B cell (primary cell): ENCODE measurements at regions not wholly inside any gene's neighbourhood (a gene's known extent, or its start where the extent isn't known, plus 50 kb on each side); places are given as distances from the start of the nearest gene placed in this dataset.

Experiments
- ATAC-seq: fragments of 200-7000 bp; cut with Tn5 transposase; one replicate; pipeline ENCODE4 v1.10.0; 2021; ENCODE audit warnings: low read depth, mild to moderate bottlenecking, moderate number of reproducible peaks, moderate library complexity
- CTCF ChIA-PET: fragments of 350-600 bp; sonication (Branson Sonifier 250); formaldehyde crosslinking; loops from one replicate; lab custom pipeline; 2021; ENCODE audit warnings: antibody characterized with exemption, inconsistent platforms; lab: Charles Lee
- POLR2A ChIA-PET: fragments of 350-600 bp; sonication (Branson Sonifier 250); formaldehyde crosslinking; loops from one replicate; lab custom pipeline; 2021; ENCODE audit warnings: antibody characterized with exemption; lab: Charles Lee
- DNase-seq: peaks from one replicate; pipeline ENCODE4 v3.0.0; 2013
- H2AFZ ChIP-seq: 2 replicates; pipeline ENCODE4 v1.6.1; 2012; ENCODE audit warnings: mild to moderate bottlenecking, low read depth, low read length; ENCODE audit not compliant: insufficient read depth, poor library complexity, severe bottlenecking
- H3K27ac ChIP-seq, 2 donors: 1 replicate in 1 of 2; 2 replicates in 1 of 2; pipeline ENCODE4 v1.5.1; 2012 to 2013; ENCODE audit warnings: low read length in 2 of 2, mild to moderate bottlenecking in 2 of 2, moderate library complexity in 1 of 2
- H3K27me3 ChIP-seq, 4 experiments: fragments of 200-600 bp in 1 of 4; sonication (generic) in 1 of 4; replicated peaks in 1 of 4; 1 replicate in 2 of 4; 2 replicates in 2 of 4; pipeline versions ENCODE4 v1.6.1 to v1.7.0; 2013 to 2016; ENCODE audit warnings: low read length in 3 of 4, mild to moderate bottlenecking in 2 of 4, mixed read lengths in 1 of 4, moderate library complexity in 1 of 4; ENCODE audit not compliant: insufficient read depth in 4 of 4, control insufficient read depth in 3 of 4; ENCODE audit errors: control extremely low read depth in 1 of 4
- H3K36me3 ChIP-seq, 2 experiments: replicated peaks in 1 of 2; 1 replicate in 1 of 2; 2 replicates in 1 of 2; pipeline versions ENCODE4 v1.6.1 to v1.7.1; 2013; ENCODE audit warnings: low read length in 1 of 2; ENCODE audit not compliant: insufficient read depth in 2 of 2, control insufficient read depth in 1 of 2; ENCODE audit errors: control extremely low read depth in 1 of 2, extremely low read depth in 1 of 2
- H3K4me1 ChIP-seq, 2 donors: fragments of 200-600 bp in 1 of 2; sonication (generic) in 1 of 2; 1 replicate in 1 of 2; 2 replicates in 1 of 2; pipeline versions ENCODE4 v1.5.1 to v1.6.1; 2013 to 2017; ENCODE audit warnings: low read length in 2 of 2; ENCODE audit not compliant: control insufficient read depth in 2 of 2, insufficient read depth in 2 of 2
- H3K4me2 ChIP-seq: replicated peaks from 2 replicates; pipeline ENCODE3; 2012; ENCODE audit warnings: mild to moderate bottlenecking, low read depth, low read length; ENCODE audit not compliant: poor library complexity, severe bottlenecking
- H3K4me3 ChIP-seq, 5 experiments: fragments of 200-600 bp in 1 of 5; sonication (generic) in 1 of 5; 1 replicate in 3 of 5; 2 replicates in 2 of 5; pipeline versions ENCODE4 v1.5.1 to v1.7.0; 2011 to 2016; ENCODE audit warnings: low read length in 4 of 5, mild to moderate bottlenecking in 4 of 5, low read depth in 2 of 5, control low read depth in 1 of 5, moderate library complexity in 1 of 5; ENCODE audit not compliant: insufficient read depth in 1 of 5; ENCODE audit errors: control extremely low read depth in 1 of 5, extremely low read depth in 1 of 5
- H3K79me2 ChIP-seq: fragments of 200-600 bp; sonication (generic); one replicate; pipeline ENCODE4 v1.6.0; 2016; ENCODE audit warnings: low read length; ENCODE audit not compliant: control insufficient read depth, insufficient read depth
- H3K9ac ChIP-seq: fragments of 200-600 bp; sonication (generic); 2 replicates; pipeline ENCODE4 v1.6.1; 2017; ENCODE audit warnings: mild to moderate bottlenecking, low read length, moderate library complexity
- H3K9me3 ChIP-seq, 3 donors: one replicate each; pipeline versions ENCODE4 v1.6.1 to v1.7.1; 2013; ENCODE audit warnings: low read length in 2 of 3; ENCODE audit not compliant: control insufficient read depth in 2 of 3, insufficient read depth in 1 of 3; ENCODE audit errors: control extremely low read depth in 1 of 3
- H4K20me1 ChIP-seq: 2 replicates; pipeline ENCODE4 v1.6.0; 2012; ENCODE audit warnings: mild to moderate bottlenecking, low read length; ENCODE audit not compliant: insufficient read depth, control insufficient read depth, poor library complexity, severe bottlenecking
- H3K27ac Mint-ChIP-seq: one replicate; pipeline ENCODE4 v1.8.0; 2021; ENCODE audit warnings: mixed read lengths
- H3K27me3 Mint-ChIP-seq: one replicate; pipeline ENCODE4 v1.8.0; 2021; ENCODE audit warnings: mixed read lengths
- H3K4me1 Mint-ChIP-seq: one replicate; pipeline ENCODE4 v1.8.0; 2021; ENCODE audit warnings: mixed read lengths
- H3K4me3 Mint-ChIP-seq: one replicate; pipeline ENCODE4 v1.8.0; 2021; ENCODE audit warnings: mixed read lengths
- H3K9me3 Mint-ChIP-seq: one replicate; pipeline ENCODE4 v1.8.0; 2022; ENCODE audit warnings: mixed read lengths; ENCODE audit not compliant: insufficient read depth
- CTCF ChIP-seq: fragments of 200-600 bp; IDR thresholded peaks from one replicate; pipeline ENCODE4 v1.8.0; 2022; ENCODE audit warnings: antibody characterized with exemption, mild to moderate bottlenecking
- EZH2 ChIP-seq: IDR thresholded peaks from 2 replicates; pipeline ENCODE4 v1.6.1; 2012; ENCODE audit warnings: borderline replicate concordance, low read depth, mild to moderate bottlenecking, moderate library complexity, low read length; ENCODE audit not compliant: insufficient read depth, poor library complexity, severe bottlenecking
- WGBS: methylation state at CpG from one replicate; pipeline ENCODE4 v1.1.5; 2013; ENCODE audit warnings: missing lambda C conversion rate; ENCODE audit not compliant: insufficient coverage; 5-methylcytosine and 5-hydroxymethylcytosine counted together
- intact Hi-C: fragments of 100-400 bp; cut with micrococcal nuclease; formaldehyde crosslinking; loops from one replicate; pipeline ENCODE4 v1.10.0; 2022

- H3K27me3 Mint-ChIP-seq = no peaks in the 10 kb centered on the region
- 100% methylated on average over 1 of the region's 1 CpG for WGBS
Observed at GRCh38 chr5:124956471-124957029, 210.1 kb upstream of the ZNF608 start.

DNA sequence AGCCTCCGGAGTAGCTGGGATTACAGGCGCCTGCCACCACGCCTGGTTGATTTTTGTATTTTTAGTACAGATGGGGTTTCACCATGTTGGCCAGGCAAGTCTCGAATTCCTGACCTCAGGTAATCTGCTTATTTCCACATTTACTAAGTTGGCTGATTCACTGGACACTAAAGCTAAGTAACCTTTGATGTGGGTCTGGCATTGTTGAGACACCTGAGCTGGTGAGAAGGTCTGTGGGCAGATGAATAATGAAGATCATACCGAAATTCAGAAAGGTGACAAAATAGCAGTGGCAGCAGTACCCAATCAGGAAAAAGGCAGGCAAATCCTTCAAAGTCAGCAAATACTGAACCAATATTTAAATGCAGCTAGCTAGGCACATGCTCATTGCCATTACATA, 210.6 kb upstream of the ZNF608 start:
- Histone ChIP-seq H3K27ac (no peak overlapping the region), H4K20me1 (no peaks in the 10 kb centered on the region), H3K4me2 (no peak overlapping the region), H3K27me3 (no peaks in the 10 kb centered on the region), H3K36me3 (no peaks in the 10 kb centered on the region), H3K9ac (no peak overlapping the region), H3K9me3 (peaks cover 0 to 3% (median 0%) of the 10 kb centered on the region in 3 donors), H3K4me1 (peaks cover 8 to 9% of the 10 kb centered on the region in 2 donors), H2AFZ (no peak overlapping the region), H3K4me3 (no peak overlapping the region), H3K79me2 (no peaks in the 10 kb centered on the region)
- H3K9me3 Mint-ChIP-seq = no peaks in the 10 kb centered on the region
- TF ChIP-seq EZH2 = no peak
- no peak for TF ChIP-seq CTCF
- CTCF ChIA-PET = interaction anchor here (1.1 kb wide), 1 partner anchor 342 kb away, joined by 3 read pairs; no protein-coding TSS in a partner anchor
- peaks cover 12% of the 10 kb centered on the region for H3K4me1 Mint-ChIP-seq
- 100% methylated on average over 2 of the region's 5 CpGs for WGBS
- no peak overlapping the region for H3K27ac Mint-ChIP-seq
- ATAC-seq = no peak
- DNase-seq = no peak
- no peaks in the 10 kb centered on the region for H3K27me3 Mint-ChIP-seq
- H3K4me3 Mint-ChIP-seq = no peak overlapping the region
- intact Hi-C loops = no loop called here
- POLR2A ChIA-PET = no interaction called here

More at GRCh38 chr5:124956471-124957029, 210.1 kb upstream of the ZNF608 start:
- ATAC-seq = no peak
- Histone ChIP-seq H3K4me1 (peaks cover 13 to 14% of the 10 kb centered on the region in 2 donors), H3K79me2 (no peaks in the 10 kb centered on the region), H3K27ac (no peak overlapping the region), H3K9ac (no peak overlapping the region), H3K4me3 (no peak overlapping the region), H2AFZ (no peak overlapping the region), H4K20me1 (no peaks in the 10 kb centered on the region), H3K36me3 (no peaks in the 10 kb centered on the region), H3K4me2 (no peak overlapping the region), H3K27me3 (no peaks in the 10 kb centered on the region), H3K9me3 (peaks cover 0 to 3% (median 0%) of the 10 kb centered on the region in 3 donors)
- Mint-ChIP-seq H3K27ac (no peak overlapping the region), H3K4me3 (no peak overlapping the region), H3K9me3 (no peaks in the 10 kb centered on the region), H3K4me1 (peaks cover 15% of the 10 kb centered on the region)
- ChIA-PET CTCF (no interaction called here), POLR2A (no interaction called here)
- intact Hi-C loops = no loop called here
- no peak for TF ChIP-seq CTCF
- no peak for TF ChIP-seq EZH2
- no peak for DNase-seq
